Testis (tissue), 2 donors: ENCODE measurements at regions not wholly inside any gene's neighbourhood (a gene's known extent, or its start where the extent isn't known, plus 50 kb on each side); places are given as distances from the start of the nearest gene placed in this dataset.
"Not testable (repeated sequence)": the region's sequence is repeated elsewhere in the genome, so short reads cannot be mapped to it uniquely, and the experiment has no call there.

Experiments used
- DNase-seq: peaks from one replicate; pipeline ENCODE4 v3.0.0-alpha.2; 2019
- H3K27ac ChIP-seq, 2 donors: fragments of 200-600 bp; sonication (generic); one replicate each; pipeline ENCODE4 v1.5.1; 2019
- H3K27me3 ChIP-seq: fragments of 200-600 bp; sonication (generic); one replicate; pipeline ENCODE4 v1.5.1; 2019
- H3K36me3 ChIP-seq: fragments of 200-600 bp; sonication (generic); one replicate; pipeline ENCODE4 v1.5.1; 2017; ENCODE audit warnings: low read depth; ENCODE audit errors: missing control alignments
- H3K4me1 ChIP-seq: fragments of 200-600 bp; sonication (generic); one replicate; pipeline ENCODE4 v1.5.1; 2019
- H3K4me3 ChIP-seq, 2 donors: fragments of 200-600 bp; sonication (generic); one replicate each; pipeline ENCODE4 v1.5.1; 2017 to 2019
- H3K9me3 ChIP-seq: fragments of 200-600 bp; sonication (generic); one replicate; pipeline ENCODE4 v1.5.1; 2017
- CTCF ChIP-seq, 3 experiments: fragments of 450-650 bp in 2 of 3; fragments of 200-600 bp in 1 of 3; sonication (generic) in 1 of 3; IDR thresholded peaks; one replicate each; pipeline ENCODE4 v1.5.1; 2016 to 2019; ENCODE audit warnings: antibody characterized with exemption in 3 of 3, mild to moderate bottlenecking in 2 of 3, moderate library complexity in 1 of 3
- POLR2A ChIP-seq: fragments of 450-650 bp; IDR thresholded peaks from one replicate; pipeline ENCODE4 v1.6.1; 2017; ENCODE audit warnings: antibody characterized with exemption, mild to moderate bottlenecking, moderate library complexity
- WGBS, 2 donors: methylation state at CpG; one replicate each; pipeline ENCODE4 v1.1.5; 2018; 5-methylcytosine and 5-hydroxymethylcytosine counted together
- intact Hi-C: fragments of 100-400 bp; cut with DNase I; formaldehyde crosslinking; loops from one replicate; pipeline ENCODE4 v1.15.1; 2023; ENCODE audit warnings: low total_unique reads

DNA sequence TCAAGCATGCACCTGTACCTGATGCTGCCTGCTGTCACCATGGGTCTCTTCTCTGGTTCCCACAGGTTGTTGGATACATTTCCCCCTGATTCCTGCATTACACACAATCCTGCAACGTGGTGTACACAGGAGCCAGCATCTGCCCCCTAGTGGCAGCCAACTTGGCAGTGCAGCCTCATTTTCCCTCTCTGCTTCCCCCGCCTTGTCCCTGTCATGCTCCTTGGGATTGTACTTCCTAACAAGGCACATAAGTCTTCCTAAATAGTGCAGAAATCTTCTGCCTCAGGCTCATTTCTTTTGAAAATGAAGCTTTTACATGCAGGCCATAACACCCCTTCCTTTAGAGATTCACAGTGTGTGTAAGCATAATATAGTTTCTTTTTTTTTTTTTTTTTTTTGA is 387.5 kb downstream of the CCSER2 start:
- no peaks in the 10 kb centered on the region for H3K4me1 ChIP-seq
- no peaks in the 10 kb centered on the region for H3K9me3 ChIP-seq
- WGBS, 2 donors = 29 to 38% methylated on average over 2 of the region's 2 CpGs
- H3K36me3 ChIP-seq = no peaks in the 10 kb centered on the region
- DNase-seq = peak; percentile 58
- peak in 2 of 3 experiments; percentile 49 to 66 for TF ChIP-seq CTCF (IDR thresholded peaks at IDR 0.05)
- no peak for TF ChIP-seq POLR2A
- H3K27ac ChIP-seq = no peak overlapping the region
- H3K27me3 ChIP-seq = no peaks in the 10 kb centered on the region
- no peak overlapping the region for H3K4me3 ChIP-seq
- intact Hi-C loops = no loop called here

DNA sequence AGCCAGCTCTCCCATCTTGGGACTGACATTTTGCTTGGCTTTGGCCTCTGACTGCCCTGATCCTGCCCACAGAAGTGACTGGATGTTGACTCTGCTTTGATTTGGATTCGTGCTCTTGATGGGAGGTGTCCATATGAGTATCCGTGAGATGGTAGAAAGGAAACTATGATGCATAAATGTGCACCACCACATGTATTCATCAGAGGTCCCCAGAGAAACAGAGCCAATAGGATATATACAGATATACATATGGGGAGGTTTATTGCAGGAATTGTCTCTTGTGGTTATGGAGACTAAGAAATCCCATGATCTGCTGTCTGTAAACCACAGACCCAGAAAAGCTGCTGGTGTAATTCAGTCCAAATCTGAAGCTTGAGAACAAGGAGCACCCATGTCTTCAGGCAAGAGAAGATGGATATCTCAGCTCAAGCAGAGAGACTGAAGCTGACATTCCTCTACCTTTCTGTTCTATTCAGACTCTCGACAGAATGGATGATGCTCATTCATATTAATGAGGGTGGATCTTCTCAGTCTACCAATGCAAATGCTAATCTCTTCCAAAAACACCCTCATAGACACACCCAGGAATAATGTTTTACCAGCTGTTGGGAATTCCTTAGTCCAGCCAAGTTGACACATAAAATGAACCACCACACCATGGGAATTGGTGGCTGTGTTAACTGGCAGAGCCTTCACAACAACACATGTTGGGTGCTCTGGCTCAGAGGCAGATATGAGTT is 390.7 kb downstream of the CCSER2 start:
- intact Hi-C loops = no loop called here
- no peak for TF ChIP-seq POLR2A
- Histone ChIP-seq H3K36me3 (no peaks in the 10 kb centered on the region), H3K27me3 (no peaks in the 10 kb centered on the region), H3K4me1 (no peaks in the 10 kb centered on the region), H3K9me3 (no peaks in the 10 kb centered on the region), H3K4me3 (no peak overlapping the region), H3K27ac (no peak overlapping the region)
- no peak for DNase-seq
- WGBS, 2 donors = 85 to 97% methylated on average over 3 of the region's 3 CpGs

- WGBS, 2 donors = 82 to 93% methylated on average over 1 of the region's 1 CpG
Measured at GRCh38 chr10:84719687-84720086, 391.3 kb downstream of the CCSER2 start.

GRCh38 chr10:84727398-84727797 is 399.0 kb downstream of the CCSER2 start:
- Histone ChIP-seq H3K9me3 (no peaks in the 10 kb centered on the region), H3K4me3 (no peak overlapping the region), H3K27me3 (no peaks in the 10 kb centered on the region), H3K27ac (no peak overlapping the region), H3K36me3 (no peaks in the 10 kb centered on the region), H3K4me1 (no peaks in the 10 kb centered on the region)
- DNase-seq = no peak
- 90 to 95% methylated on average over 4 to 5 of the region's 5 CpGs for WGBS, 2 donors
- intact Hi-C loops = no loop called here
- TF ChIP-seq POLR2A = no peak
- TF ChIP-seq CTCF (IDR thresholded peaks at IDR 0.05) = no peak

More at GRCh38 chr10:84719687-84720086, 391.3 kb downstream of the CCSER2 start:
- Histone ChIP-seq H3K27me3 (no peaks in the 10 kb centered on the region), H3K9me3 (no peaks in the 10 kb centered on the region), H3K27ac (no peak overlapping the region), H3K4me1 (no peaks in the 10 kb centered on the region), H3K36me3 (no peaks in the 10 kb centered on the region), H3K4me3 (no peak overlapping the region)
- no peak for DNase-seq
- TF ChIP-seq CTCF (IDR thresholded peaks at IDR 0.05) = no peak
- no peak for TF ChIP-seq POLR2A
- intact Hi-C loops = no loop called here

DNA sequence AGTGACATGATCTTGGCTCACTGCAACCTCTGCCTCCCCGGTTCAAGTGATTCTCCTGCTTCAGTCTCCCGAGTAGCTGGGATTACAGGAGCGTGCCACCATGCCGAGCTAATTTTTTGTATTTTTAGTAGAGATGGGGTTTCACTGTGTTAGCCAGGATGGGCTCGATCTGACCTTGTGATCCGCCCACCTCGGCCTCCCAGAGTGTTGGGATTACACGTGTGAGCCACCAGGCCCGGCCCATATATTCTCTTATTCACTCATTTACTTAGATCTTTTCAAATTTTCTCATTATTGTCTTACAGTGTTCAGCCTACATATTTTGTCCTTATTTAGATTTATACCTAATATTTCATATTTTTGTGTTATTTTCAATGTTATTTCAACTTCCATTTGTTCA is 410.7 kb downstream of the CCSER2 start:
- H3K4me1 ChIP-seq, H3K4me3 ChIP-seq, DNase-seq, intact Hi-C loops, H3K27me3 ChIP-seq, H3K9me3 ChIP-seq, H3K36me3 ChIP-seq, H3K27ac ChIP-seq: not testable (repeated sequence)
- WGBS, 2 donors = 78 to 85% methylated on average over 9 of the region's 9 CpGs

GRCh38 chr10:84739641-84740040 is 411.3 kb downstream of the CCSER2 start:
- Histone ChIP-seq H3K27ac (no peak overlapping the region), H3K4me1 (no peaks in the 10 kb centered on the region), H3K4me3 (no peak overlapping the region), H3K36me3 (no peaks in the 10 kb centered on the region), H3K27me3 (no peaks in the 10 kb centered on the region), H3K9me3 (no peaks in the 10 kb centered on the region)
- intact Hi-C loops = no loop called here
- DNase-seq = no peak
- TF ChIP-seq CTCF (IDR thresholded peaks at IDR 0.05) = no peak
- no peak for TF ChIP-seq POLR2A
- 91 to 95% methylated on average over 1 of the region's 1 CpG for WGBS, 2 donors
